MM.1S (cell line): ENCODE measurements at regions not wholly inside any gene's neighbourhood (a gene's known extent, or its start where the extent isn't known, plus 50 kb on each side); places are given as distances from the start of the nearest gene placed in this dataset.

Experiments
- CTCF ChIP-seq: fragments of 300-600 bp; sonication (generic); IDR thresholded peaks from 2 replicates; pipeline ENCODE4 v1.5.1; 2016; ENCODE audit warnings: antibody characterized with exemption, low read length, mixed read lengths
- EZH2 ChIP-seq: fragments of 300-600 bp; sonication (generic); optimal IDR thresholded peaks from 2 replicates; pipeline ENCODE3; 2017; ENCODE audit warnings: low read depth, mild to moderate bottlenecking, antibody characterized with exemption, low read length, mixed read lengths
- EZH2phosphoT487 ChIP-seq: fragments of 300-600 bp; sonication (generic); IDR thresholded peaks from 2 replicates; pipeline ENCODE4 v1.6.1; 2018; ENCODE audit warnings: antibody characterized with exemption, low read length

GRCh38 chr12:115191342-115191741 is 507.4 kb upstream of the TBX3 start:
- TF ChIP-seq CTCF (no peak), EZH2 (no peak), EZH2phosphoT487 (no peak)
